Aorta (tissue), 5 donors: ENCODE measurements at regions not wholly inside any gene's neighbourhood (a gene's known extent, or its start where the extent isn't known, plus 50 kb on each side); places are given as distances from the start of the nearest gene placed in this dataset.
"Not testable (repeated sequence)": the region's sequence is repeated elsewhere in the genome, so short reads cannot be mapped to it uniquely, and the experiment has no call there.

ENCODE experiments used
- ATAC-seq: fragments of 200-7000 bp; cut with Tn5 transposase; one replicate; pipeline ENCODE4 v1.9.1; 2022; ENCODE audit warnings: moderate library complexity; ENCODE audit not compliant: low FRiP score
- DNase-seq, 2 donors: peaks; one replicate each; pipeline ENCODE4 v3.0.0-alpha.2; 2020
- H3K27ac ChIP-seq, 2 donors: one replicate each; pipeline ENCODE4 v1.5.1; 2013; ENCODE audit warnings: low read length in 2 of 2, mild to moderate bottlenecking in 2 of 2, moderate library complexity in 2 of 2, control low read depth in 1 of 2, inconsistent platforms in 1 of 2, low read depth in 1 of 2
- H3K27me3 ChIP-seq, 2 donors: one replicate each; pipeline ENCODE4 v1.6.1; 2013; ENCODE audit warnings: control low read depth in 1 of 2, low read length in 1 of 2, mild to moderate bottlenecking in 1 of 2, moderate library complexity in 1 of 2; ENCODE audit not compliant: insufficient read depth in 2 of 2, control insufficient read depth in 1 of 2
- H3K36me3 ChIP-seq, 2 donors: one replicate each; pipeline ENCODE4 v1.6.1; 2013; ENCODE audit warnings: control low read depth in 1 of 2, low read length in 1 of 2, mild to moderate bottlenecking in 1 of 2; ENCODE audit not compliant: insufficient read depth in 2 of 2, control insufficient read depth in 1 of 2
- H3K4me1 ChIP-seq, 2 donors: one replicate each; pipeline ENCODE4 v1.6.1; 2013; ENCODE audit warnings: low read length in 2 of 2, control low read depth in 1 of 2, mild to moderate bottlenecking in 1 of 2, moderate library complexity in 1 of 2; ENCODE audit not compliant: insufficient read depth in 2 of 2, control insufficient read depth in 1 of 2
- H3K4me3 ChIP-seq, 2 donors: one replicate each; pipeline ENCODE4 v1.5.1; 2013; ENCODE audit warnings: low read length in 2 of 2, control low read depth in 1 of 2, mild to moderate bottlenecking in 1 of 2
- H3K9me3 ChIP-seq: one replicate; pipeline ENCODE4 v1.6.1; 2013; ENCODE audit warnings: mild to moderate bottlenecking, low read length; ENCODE audit not compliant: control insufficient read depth
- WGBS, 2 donors: extraction: QIAGEN DNeasy Blood & Tissue Kit; methylation state at CpG; one replicate each; pipeline ENCODE4 v1.1.7; 2013; 5-methylcytosine and 5-hydroxymethylcytosine counted together
- intact Hi-C, 2 donors: fragments of 100-400 bp; cut with DNase I; formaldehyde crosslinking; loops; one replicate each; pipeline versions ENCODE4 v1.14.2 to v1.15.0; 2022
- donor health status: healthy with polysubstance abuse.
- donor health status: Bipolar disorder and iron deficiency.
- donor health status: DM: no; HTN: no; CAD: no.
- donor health status: DM: no; HTN: no; CAD: no.
- donor health status: DM: yes; HTN: yes; CAD: no.

DNA sequence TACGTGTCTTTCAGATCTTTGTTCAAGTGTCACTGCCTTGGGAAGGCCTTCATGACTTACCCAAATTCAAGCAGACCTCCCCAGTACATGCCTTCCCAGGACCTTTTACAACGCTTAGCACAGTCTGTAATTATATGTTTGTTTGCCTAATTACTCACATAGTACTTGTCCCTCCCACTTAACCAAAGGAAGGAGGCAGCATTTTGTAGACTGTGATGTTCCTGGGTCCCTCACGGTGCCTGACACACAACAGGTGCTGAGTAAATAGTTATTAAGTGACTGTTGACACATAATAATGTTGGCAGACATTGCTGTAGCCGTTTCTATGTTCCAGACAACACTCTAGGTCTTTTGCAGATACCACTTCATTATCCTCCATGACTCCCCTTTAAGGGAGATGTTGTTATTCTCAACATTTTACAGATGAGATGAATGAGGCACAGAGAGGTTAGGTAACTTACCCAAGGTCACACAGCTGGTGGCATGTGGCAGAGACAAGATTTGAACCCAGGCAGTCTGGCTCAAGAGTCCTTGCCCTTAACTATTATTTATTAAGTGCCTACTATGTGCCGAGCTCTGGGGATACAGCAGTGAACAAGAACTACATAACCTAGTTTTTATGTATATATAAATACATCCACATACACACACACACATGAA is 130.7 kb downstream of the PHETA1 start:
- no peak for ATAC-seq
- intact Hi-C loops = no loop called here
- H3K4me1 ChIP-seq = no peaks in the 10 kb centered on the region
- no peak for DNase-seq
- no peaks in the 10 kb centered on the region for H3K36me3 ChIP-seq
- WGBS, 2 donors = 50 to 54% methylated on average over 5 of the region's 5 CpGs
- peaks cover 2% of the 10 kb centered on the region for H3K9me3 ChIP-seq
- no peak overlapping the region for H3K27ac ChIP-seq
- no peaks in the 10 kb centered on the region for H3K27me3 ChIP-seq
- H3K4me3 ChIP-seq = no peak overlapping the region

DNA sequence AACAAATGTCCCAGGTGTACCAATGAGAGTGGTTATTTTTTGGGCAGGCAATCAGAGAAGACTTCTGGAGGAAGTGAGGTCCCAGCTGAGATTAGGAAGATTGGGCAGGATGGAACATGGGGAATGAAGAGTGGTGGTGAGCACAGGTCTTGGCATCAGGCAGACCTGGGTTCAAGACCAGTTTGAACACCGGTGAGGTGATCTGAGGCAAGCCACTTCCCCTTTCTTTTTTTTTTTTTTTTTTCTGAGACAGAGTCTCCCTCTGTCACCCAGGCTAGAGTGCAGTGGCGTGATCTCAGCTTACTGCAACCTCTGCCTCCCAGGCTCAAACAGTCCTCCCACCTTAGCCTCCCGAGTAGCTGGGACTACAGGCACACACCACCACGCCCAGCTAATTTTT is 134.4 kb downstream of the PHETA1 start:
- 89 to 92% methylated on average over 4 of the region's 4 CpGs for WGBS, 2 donors
- H3K36me3 ChIP-seq, H3K27me3 ChIP-seq, H3K27ac ChIP-seq, ATAC-seq, DNase-seq, intact Hi-C loops, H3K4me3 ChIP-seq, H3K4me1 ChIP-seq, H3K9me3 ChIP-seq: not testable (repeated sequence)

DNA sequence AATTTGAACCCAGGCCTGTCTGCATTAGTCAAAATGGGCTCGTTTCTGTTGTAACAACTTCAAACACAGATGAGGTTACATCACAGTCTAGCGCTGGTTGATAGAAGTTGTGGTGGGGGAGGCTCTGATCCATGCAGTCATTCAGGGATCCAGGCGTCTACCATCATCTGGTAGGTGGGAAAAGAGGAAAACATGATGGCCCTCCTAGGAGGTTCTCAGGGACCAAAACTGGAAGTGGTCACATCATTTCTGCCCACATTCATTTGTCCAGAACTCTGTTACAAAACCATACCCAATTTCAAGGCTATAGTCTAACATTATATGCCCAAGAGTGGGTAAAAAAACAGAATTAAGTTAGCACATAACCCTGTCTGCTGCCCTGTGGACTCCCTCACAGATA is 135.1 kb downstream of the PHETA1 start:
- ATAC-seq (no peak), DNase-seq (no peak)
- no peak overlapping the region for H3K4me3 ChIP-seq
- no peaks in the 10 kb centered on the region for H3K4me1 ChIP-seq
- intact Hi-C loops = no loop called here
- WGBS, 2 donors = 85 to 91% methylated on average over 3 of the region's 3 CpGs
- H3K9me3 ChIP-seq = peaks cover 2% of the 10 kb centered on the region
- no peaks in the 10 kb centered on the region for H3K27me3 ChIP-seq
- H3K27ac ChIP-seq = no peak overlapping the region
- no peaks in the 10 kb centered on the region for H3K36me3 ChIP-seq

DNA sequence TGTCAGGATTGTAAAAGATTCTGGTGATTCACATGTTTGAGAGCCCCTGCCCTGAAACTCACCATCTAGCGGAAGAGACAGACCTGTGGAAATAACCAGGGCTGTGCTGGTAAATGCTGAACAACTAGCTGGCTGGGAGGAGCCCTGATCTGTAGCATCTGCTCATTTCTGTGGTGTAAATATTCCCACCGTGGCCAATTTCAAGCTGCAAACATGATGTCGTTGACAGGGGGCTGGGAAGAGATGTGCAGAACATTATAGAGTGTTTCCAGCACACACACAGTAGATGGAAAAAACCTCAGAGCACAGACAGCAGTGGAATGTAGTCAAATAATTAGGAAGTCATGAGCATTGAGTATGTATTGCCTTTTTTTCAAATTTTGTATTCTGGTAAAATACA is 138.2 kb downstream of the PHETA1 start:
- 62 to 68% methylated on average over 3 of the region's 3 CpGs for WGBS, 2 donors

DNA sequence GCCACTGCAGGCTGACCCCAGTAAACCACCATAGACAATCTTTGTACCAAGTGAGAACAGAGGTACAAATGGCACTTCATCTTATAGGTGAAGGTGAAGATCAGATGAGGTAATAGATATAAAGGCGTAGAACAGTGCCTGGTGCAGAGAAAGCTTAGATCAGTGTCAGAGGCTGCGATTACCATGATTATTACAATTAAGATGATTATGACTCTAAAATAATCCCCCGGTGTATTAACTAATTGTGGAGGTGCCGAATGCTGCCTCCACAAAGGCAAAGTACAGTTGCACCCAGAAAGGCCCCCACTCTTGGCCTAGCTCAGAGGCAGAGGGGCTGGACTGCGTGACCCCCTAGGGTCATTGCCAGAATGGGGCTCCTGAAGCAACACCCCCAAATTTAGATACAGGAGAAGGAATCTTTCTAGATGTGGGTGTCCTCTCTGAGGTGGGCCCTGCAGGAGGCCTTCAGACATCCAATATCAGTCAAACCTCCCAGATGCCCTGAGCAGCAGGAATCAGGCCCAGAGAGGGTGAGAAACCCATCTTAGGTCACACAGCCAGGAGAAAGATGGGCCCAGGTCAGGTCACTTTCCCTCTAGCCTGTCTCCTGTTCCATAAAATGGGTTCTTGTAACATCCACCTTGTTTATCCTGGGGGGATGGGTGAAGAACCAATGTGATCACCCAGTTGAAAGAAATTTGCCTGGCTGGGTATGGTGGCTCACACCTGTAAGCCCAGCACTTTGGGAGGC is 139.8 kb downstream of the PHETA1 start:
- Histone ChIP-seq H3K36me3 (no peaks in the 10 kb centered on the region), H3K4me3 (no peak overlapping the region), H3K4me1 (no peaks in the 10 kb centered on the region), H3K27ac (no peak overlapping the region), H3K27me3 (no peaks in the 10 kb centered on the region), H3K9me3 (no peaks in the 10 kb centered on the region)
- DNase-seq (no peak), ATAC-seq (no peak)
- WGBS, 2 donors = 92 to 94% methylated on average over 5 of the region's 5 CpGs
- intact Hi-C loops = no loop called here

More for the DNA sequence above, 138.2 kb downstream of the PHETA1 start:
- H3K4me1 ChIP-seq = no peaks in the 10 kb centered on the region
- no peaks in the 10 kb centered on the region for H3K9me3 ChIP-seq
- DNase-seq (no peak), ATAC-seq (no peak)
- no peaks in the 10 kb centered on the region for H3K27me3 ChIP-seq
- no peaks in the 10 kb centered on the region for H3K36me3 ChIP-seq
- H3K27ac ChIP-seq = no peak overlapping the region
- no peak overlapping the region for H3K4me3 ChIP-seq
- intact Hi-C loops = no loop called here

GRCh38 chr12:111227476-111228420 is 141.1 kb downstream of the PHETA1 start:
- no peak for ATAC-seq
- H3K4me1 ChIP-seq = no peaks in the 10 kb centered on the region
- no peaks in the 10 kb centered on the region for H3K27me3 ChIP-seq
- no peaks in the 10 kb centered on the region for H3K36me3 ChIP-seq
- no peak overlapping the region for H3K27ac ChIP-seq
- WGBS, 2 donors = 85 to 86% methylated on average over 10 of the region's 10 CpGs
- no peaks in the 10 kb centered on the region for H3K9me3 ChIP-seq
- no peak overlapping the region for H3K4me3 ChIP-seq
- intact Hi-C loops = no loop called here
- DNase-seq = no peak

DNA sequence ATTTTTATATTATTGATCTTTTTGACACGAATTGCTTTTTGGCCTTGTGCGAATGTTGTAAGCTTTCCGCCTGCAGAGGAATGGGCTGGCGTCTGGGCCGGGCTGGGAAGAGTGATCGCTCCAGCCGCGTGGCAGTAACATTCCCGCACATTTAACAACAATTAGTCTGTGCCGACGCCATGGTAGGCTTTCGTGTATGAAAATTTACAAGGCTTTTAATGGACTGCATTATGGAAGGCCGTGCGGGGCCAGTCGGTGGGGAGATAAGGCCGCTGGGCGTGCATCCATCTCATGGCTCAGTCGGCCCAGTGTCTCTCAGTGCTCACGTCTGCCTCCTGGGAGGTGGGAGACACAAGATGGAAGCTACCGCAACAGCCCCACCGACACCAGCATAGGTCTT is 142.2 kb downstream of the PHETA1 start:
- no peak overlapping the region for H3K27ac ChIP-seq
- no peaks in the 10 kb centered on the region for H3K27me3 ChIP-seq
- H3K4me1 ChIP-seq = no peaks in the 10 kb centered on the region
- no peaks in the 10 kb centered on the region for H3K36me3 ChIP-seq
- WGBS, 2 donors = 67 to 78% methylated on average over 21 of the region's 21 CpGs
- intact Hi-C loops = no loop called here
- H3K9me3 ChIP-seq = no peaks in the 10 kb centered on the region
- H3K4me3 ChIP-seq = no peak overlapping the region
- ATAC-seq (no peak), DNase-seq (no peak)

GRCh38 chr12:111225307-111225706 is 143.6 kb downstream of the PHETA1 start:
- Histone ChIP-seq H3K27ac (no peak overlapping the region), H3K4me3 (no peak overlapping the region), H3K27me3 (no peaks in the 10 kb centered on the region), H3K4me1 (no peaks in the 10 kb centered on the region), H3K36me3 (no peaks in the 10 kb centered on the region), H3K9me3 (no peaks in the 10 kb centered on the region)
- DNase-seq (no peak), ATAC-seq (no peak)
- 81 to 83% methylated on average over 6 of the region's 6 CpGs for whole genome bisulfite sequencing, 2 donors
- intact Hi-C loops = no loop called here
